CD4-positive, alpha-beta T cell treated with Interleukin-17A for 1 hour (primary cell): ENCODE measurements at regions not wholly inside any gene's neighbourhood (a gene's known extent, or its start where the extent isn't known, plus 50 kb on each side); places are given as distances from the start of the nearest gene placed in this dataset.
"Not testable (repeated sequence)": the region's sequence is repeated elsewhere in the genome, so short reads cannot be mapped to it uniquely, and the experiment has no call there.

Source experiments
- DNase-seq: peaks from one replicate; pipeline ENCODE4 v3.0.0-alpha.2; 2020

GRCh38 chr18:42334931-42335330 is 379.9 kb downstream of the PIK3C3 start:
- no peak for DNase-seq

- DNase-seq, result no peak
Measured at GRCh38 chr18:42336139-42336538, 381.1 kb downstream of the PIK3C3 start.

DNA sequence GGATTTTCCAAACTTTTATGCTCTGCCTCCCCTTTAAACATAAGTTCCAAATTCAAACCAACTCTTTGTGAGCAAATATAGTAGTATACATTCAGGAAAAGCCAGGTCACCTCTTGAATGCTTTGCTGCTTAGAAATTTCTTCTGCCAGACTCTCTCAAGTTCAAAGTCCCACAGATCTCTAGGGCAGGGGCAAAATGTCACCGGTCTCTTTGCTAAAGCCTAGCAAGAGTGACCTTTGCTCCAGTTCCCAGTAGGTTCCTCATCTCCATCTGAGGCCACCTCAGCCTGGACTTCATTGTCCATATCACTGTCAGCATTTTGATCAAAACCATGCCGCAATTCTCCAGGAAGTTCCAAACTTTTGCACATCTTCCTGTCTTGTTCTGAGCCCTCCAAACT is 382.3 kb downstream of the PIK3C3 start:
- not testable (repeated sequence) for DNase-seq

- no peak for DNase-seq
Measured at GRCh38 chr18:42338683-42339082, 383.6 kb downstream of the PIK3C3 start.

- DNase-seq, result no peak
Measured at GRCh38 chr18:42339372-42339771, 384.3 kb downstream of the PIK3C3 start.

DNA sequence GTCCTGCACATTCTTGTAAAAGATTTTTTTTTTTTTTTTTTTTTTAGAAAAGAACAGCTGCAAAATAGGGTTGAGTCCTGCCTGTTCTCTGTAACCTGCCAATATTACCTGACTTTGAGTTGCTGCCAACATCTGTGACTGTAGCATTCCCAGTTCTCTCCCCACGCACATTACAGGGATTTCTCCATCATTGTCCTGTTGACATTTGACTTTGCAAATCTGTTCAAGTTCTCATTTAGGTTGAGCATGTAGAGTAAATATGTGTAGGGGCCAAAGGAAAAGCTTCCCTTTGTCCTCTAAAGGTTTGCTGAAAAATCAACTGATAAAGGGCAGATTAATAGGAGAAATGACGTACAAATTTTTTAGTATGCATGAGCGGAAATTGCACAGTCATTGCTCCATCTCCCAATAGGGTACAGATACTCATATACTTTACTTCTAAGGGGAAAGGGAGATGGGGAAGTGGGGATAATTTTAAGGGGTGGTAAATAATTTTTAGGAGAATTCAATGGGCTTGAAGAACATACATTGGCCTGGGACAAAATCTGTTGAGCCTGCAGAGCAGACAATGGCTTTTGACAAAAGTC is 385.5 kb downstream of the PIK3C3 start:
- DNase-seq, result no peak

DNA sequence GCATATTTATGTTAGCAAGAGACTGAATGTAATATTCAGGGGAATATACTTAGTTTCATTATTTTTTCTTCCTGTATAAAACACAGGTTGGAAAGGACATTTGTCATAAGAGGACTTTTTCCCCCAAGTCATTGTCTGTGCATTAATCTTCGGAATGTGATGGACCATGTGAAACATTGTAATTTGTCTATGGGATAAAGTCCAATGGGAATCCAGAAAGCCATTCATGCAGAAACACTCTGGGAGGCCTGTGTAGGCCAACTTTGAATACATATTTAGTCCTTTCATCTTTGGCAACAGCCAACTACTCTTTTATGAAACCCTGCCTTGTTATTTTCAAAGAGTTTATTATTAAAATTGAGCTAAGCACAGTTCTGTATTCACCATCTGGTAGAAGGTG is 386.4 kb downstream of the PIK3C3 start:
- DNase-seq, result no peak

DNA sequence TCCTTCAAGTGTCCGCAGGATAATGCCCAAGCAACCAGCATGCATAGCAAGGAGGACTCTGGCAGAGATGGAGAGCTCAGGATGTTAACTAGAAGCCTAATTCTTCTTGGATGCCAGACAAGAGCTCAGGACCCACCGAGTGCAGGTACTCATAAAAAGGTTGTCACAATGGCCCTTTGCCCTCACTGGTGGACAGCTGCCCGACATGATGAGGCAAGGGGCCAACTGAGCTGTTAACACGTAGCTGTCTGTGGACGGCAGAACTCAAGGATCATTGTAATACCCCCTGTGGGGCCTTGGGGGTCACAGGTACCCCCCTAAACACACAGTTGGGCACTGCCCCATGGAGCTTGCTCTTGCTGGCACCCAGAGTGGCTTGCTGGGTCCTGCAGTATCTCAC is 393.7 kb downstream of the PIK3C3 start:
- DNase-seq, result no peak

DNA sequence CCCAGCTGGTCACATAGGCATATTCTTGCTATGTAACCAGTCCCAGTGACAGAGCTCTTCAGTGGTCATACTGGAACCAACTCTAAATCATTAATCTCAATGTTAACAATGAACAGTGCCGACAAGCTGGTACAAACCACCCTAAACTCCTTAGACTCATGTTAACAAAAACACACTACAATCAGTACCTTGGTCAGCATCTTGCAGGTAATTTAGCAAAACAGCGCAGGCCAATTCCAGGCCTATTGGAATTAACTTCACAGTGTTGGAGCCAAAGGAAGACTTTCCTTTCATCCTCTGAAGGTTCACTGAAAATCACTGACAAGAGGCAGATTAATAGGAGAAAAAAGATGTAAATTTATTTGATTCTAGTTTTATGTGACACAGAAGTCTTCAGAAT is 396.4 kb downstream of the PIK3C3 start:
- DNase-seq, result no peak

- DNase-seq, result no peak
Measured at GRCh38 chr18:42360716-42361115, 405.7 kb downstream of the PIK3C3 start.

DNA sequence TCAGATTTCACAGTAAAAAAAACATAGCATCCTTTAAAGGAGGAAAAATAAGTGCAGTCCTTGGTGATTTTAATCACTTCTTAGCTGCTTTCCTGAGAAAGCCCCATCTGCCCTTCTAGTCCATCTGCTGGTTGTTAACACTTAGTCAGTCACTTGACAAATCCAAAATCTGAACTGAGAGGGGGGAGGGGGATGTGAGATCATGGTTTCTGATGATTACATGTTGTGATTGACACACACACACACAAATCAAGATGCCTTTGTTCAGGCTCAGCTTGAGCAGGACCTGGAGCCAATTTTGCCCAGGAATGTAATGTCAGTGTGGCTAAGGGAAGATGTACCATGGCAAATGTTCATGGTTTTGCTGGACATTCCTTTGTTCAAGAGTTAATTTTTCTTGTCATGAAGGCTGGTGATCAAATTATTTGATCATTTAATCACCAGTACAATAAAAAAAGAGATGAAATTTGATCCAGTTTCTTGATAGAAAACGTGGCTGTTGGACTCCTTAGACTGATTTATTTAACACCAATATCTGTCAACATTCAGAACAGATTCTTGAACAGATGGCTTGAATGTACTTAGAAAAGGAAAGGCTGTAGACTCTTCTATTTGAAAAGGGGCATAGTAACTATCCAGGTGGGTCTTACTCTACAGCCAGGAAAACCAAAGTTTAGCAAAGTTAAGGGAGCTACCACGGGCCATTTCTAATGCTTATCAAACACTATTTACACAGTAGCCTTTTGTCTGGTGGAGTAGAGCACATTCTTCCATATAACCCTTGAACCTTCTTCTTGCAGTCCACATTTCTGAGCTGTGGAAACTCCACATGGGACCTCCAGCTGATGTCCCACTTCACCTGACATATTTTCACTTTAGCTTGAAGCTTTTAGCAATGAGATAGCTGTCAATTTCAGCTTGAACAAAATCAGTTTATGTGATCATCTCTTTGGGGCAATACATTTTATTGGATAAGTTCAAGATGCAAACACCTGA is 408.7 kb downstream of the PIK3C3 start:
- no peak for DNase-seq

GRCh38 chr18:42364766-42365165 is 409.7 kb downstream of the PIK3C3 start:
- DNase-seq, result no peak

DNA sequence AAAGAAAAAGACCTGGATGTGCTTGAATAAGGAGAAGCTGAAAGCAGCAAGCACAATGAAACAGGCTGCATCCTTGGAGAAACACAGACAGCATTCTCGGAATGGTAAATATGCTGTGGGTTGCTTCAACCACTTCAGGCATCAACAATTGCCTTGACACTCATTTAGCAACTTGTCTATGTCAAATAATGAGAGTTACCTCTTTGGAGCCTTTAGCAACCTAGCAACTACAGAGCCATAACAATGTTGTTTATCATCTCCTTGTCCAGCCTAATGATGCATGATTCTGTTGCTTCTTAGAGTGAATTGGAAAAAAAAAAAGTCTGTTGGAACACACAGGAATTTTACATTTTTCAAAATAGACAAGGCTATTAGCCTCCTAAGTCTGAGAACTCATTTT is 410.6 kb downstream of the PIK3C3 start:
- DNase-seq, result no peak

GRCh38 chr18:42373584-42373983 is 418.6 kb downstream of the PIK3C3 start:
- no peak for DNase-seq

DNA sequence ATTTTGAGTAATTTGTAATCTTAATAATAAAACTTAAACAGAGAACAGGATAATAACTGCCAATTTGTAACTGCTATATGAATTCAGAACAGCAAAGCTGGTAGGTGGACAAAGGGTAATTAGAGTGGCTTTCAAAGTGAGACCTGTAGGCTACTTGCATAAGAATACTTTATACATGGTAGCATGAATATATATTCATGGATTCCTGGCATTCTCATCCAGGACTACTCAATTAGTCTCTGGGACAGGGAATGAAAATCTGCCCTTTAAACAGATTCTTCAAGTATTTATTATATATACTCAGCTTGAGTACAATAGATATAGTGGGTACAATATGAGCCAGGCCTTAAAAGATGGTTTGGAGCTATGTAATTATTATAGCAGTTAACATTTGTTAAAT is 419.9 kb downstream of the PIK3C3 start:
- DNase-seq, result no peak

DNA sequence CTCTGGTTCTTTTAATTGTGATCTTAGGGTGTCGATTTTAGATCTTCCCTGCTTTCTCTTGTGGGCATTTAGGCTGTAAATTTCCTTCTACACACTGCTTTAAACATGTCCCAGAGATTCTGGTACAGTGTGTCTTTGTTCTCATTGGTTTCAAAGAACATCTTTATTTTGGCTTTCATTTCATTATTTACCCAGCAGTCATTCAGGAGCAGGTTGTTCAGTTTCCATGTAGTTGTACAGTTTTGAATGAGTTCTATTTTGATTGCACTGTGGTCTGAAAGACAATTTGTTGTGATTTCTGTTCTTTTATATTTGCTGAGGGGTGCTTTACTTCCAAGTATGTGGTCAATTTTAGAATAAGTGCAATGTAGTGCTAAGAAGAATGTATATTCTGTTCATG is 423.8 kb downstream of the PIK3C3 start:
- DNase-seq, result not testable (repeated sequence)

DNA sequence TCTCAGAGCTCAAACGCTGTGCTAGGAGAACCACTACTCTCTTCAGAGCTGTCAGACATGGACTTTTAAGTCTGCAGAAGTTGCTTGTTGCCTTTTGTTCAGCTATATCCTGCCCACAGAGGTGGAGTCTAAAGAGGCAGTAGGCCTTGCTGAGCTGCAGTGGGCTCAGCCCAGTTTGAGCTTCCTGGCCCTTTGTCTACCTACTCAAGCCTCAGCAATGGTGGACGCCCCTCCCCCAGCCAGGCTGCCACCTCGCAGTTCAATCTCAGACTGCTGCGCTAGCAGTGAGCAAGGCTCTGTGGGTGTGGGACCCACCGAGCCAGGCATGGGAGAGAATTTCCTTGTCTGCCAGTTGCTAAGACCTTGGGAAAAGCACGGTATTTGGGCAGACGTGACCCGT is 426.2 kb downstream of the PIK3C3 start:
- DNase-seq, result not testable (repeated sequence)

GRCh38 chr18:42392416-42392815 is 437.4 kb downstream of the PIK3C3 start:
- DNase-seq, result no peak

DNA sequence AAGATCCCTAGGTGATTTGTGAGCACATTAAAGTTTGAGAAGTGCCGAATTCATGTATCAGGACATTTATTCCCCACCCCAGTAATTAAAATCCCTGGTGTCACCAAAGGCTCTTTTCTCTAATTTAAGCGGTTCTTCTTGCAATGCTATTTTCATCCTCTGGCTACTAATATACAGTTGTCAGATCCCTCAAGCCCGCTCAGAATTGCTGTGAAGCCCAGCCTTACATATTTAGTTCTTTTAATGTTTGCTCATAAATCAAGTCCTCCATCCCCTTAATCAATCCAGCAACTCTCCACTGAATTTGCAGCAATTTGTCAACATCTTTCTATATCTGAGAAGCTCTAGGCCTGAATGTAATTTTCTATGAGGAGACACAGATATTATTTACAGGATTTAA is 437.9 kb downstream of the PIK3C3 start:
- DNase-seq, result no peak

GRCh38 chr18:42394238-42394637 is 439.2 kb downstream of the PIK3C3 start:
- no peak for DNase-seq

DNA sequence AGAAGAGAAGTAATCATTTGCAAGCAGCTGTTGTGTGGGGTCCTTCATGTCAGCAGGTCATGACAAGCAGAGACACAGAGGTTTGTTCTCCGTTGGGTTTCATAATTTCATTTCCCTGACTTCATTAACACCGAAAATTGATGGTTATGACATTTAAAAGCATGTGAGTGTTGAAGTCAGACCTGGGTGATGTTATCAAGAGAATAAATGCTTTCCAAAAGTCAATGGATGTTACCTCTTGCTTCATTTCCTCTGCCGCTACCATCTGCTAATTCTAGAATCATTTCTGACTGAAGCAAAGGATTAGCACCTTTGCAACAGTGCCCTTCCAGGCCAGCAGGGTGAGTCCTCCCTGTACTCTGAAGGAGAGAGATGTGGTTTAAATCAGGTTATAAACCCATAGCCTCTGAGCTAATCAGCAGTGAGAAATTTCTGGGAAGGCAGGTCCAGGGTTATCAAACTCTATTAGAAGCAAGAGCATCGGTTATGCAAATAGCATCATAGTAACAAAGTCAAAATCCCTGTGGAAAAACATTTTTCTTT is 446.2 kb downstream of the PIK3C3 start:
- DNase-seq, result no peak

DNA sequence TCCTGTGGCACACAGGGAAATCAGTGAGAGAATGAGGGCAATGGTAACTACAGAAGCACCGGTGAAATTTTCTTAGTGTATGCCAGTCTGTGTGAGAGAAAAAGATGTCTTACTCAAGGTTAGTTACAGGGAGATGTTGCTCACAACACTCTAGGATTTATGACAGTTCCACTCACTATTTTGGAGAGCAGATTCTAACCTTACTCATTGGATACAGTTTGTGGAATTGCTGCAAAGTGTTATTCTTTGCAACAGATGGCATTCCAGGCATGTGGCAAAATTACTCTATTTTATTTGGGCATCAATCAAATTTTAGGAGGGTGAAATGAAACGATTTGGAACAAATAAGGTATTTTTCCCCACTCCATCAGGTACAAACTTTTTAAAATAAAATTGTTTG is 449.1 kb downstream of the PIK3C3 start:
- DNase-seq, result no peak

DNA sequence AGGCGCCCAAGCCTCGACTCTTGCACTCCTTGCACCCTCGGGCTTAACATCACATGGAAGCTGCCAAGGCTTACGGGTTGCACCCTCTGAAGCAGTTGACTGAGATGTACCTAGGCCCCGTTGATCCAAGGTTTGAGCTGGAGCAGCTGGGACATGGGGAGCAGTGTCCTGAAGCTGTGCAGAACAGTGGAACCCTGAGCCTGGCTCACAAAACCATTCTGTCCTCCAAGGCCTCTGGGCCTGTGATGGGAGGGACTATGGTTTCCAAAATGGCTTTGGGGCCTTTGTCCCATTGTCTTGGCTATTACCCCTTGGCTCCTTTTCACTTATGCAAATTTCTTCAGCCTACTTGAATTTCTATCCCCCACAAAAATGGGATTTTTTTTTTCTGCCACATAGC is 454.0 kb downstream of the PIK3C3 start:
- DNase-seq, result no peak

GRCh38 chr18:42412281-42412680 is 457.2 kb downstream of the PIK3C3 start:
- DNase-seq, result no peak
